Fibroblast of lung (primary cell): ENCODE measurements at regions not wholly inside any gene's neighbourhood (a gene's known extent, or its start where the extent isn't known, plus 50 kb on each side); places are given as distances from the start of the nearest gene placed in this dataset.

Experiments used
- DNase-seq, 2 donors: peaks; one replicate each; pipeline versions ENCODE4 v3.0.0 to v3.0.0-alpha.2; 2010; ENCODE audit warnings: low read depth in 2 of 2
- H2AFZ ChIP-seq: 2 replicates; pipeline ENCODE4 v1.5.1; 2012; ENCODE audit warnings: low read length, control low read depth, inconsistent platforms
- H3K27ac ChIP-seq: 2 replicates; pipeline ENCODE4 v1.5.1; 2011; ENCODE audit warnings: low read length, control low read depth; ENCODE audit not compliant: insufficient read depth
- H3K27me3 ChIP-seq: 2 replicates; pipeline ENCODE4 v1.5.1; 2011; ENCODE audit warnings: mild to moderate bottlenecking, low read length; ENCODE audit not compliant: control insufficient read depth, insufficient read depth
- H3K36me3 ChIP-seq: 2 replicates; pipeline ENCODE4 v1.5.1; 2011; ENCODE audit warnings: low read length; ENCODE audit not compliant: control insufficient read depth, insufficient read depth
- H3K4me1 ChIP-seq: 2 replicates; pipeline ENCODE4 v1.5.1; 2011; ENCODE audit warnings: low read length; ENCODE audit not compliant: control insufficient read depth, insufficient read depth; ENCODE audit errors: extremely low read depth
- H3K4me2 ChIP-seq: 2 replicates; pipeline ENCODE4 v1.5.1; 2011; ENCODE audit warnings: low read length, control low read depth; ENCODE audit not compliant: insufficient read depth; ENCODE audit errors: extremely low read depth
- H3K4me3 ChIP-seq, 4 experiments: fragments of 200-600 bp in 1 of 4; sonication (generic) in 1 of 4; replicated peaks in 1 of 4; 2 replicates each; pipeline ENCODE4 v1.5.1; 2011 to 2016; ENCODE audit warnings: low read length in 4 of 4, low read depth in 3 of 4, mild to moderate bottlenecking in 3 of 4, control low read depth in 2 of 4, inconsistent platforms in 1 of 4, mixed read lengths in 1 of 4; ENCODE audit not compliant: insufficient read depth in 1 of 4; ENCODE audit errors: control extremely low read depth in 1 of 4
- H3K79me2 ChIP-seq: 2 replicates; pipeline ENCODE4 v1.5.1; 2012; ENCODE audit warnings: mild to moderate bottlenecking, low read length, inconsistent platforms; ENCODE audit not compliant: control insufficient read depth, insufficient read depth
- H3K9ac ChIP-seq: 2 replicates; pipeline ENCODE4 v1.5.1; 2011; ENCODE audit warnings: mild to moderate bottlenecking, low read length, control low read depth; ENCODE audit not compliant: insufficient read depth
- H3K9me3 ChIP-seq: 2 replicates; pipeline ENCODE4 v1.5.1; 2012; ENCODE audit warnings: low read depth, low read length; ENCODE audit not compliant: control insufficient read depth, insufficient read depth
- H4K20me1 ChIP-seq: 2 replicates; pipeline ENCODE4 v1.5.1; 2011; ENCODE audit warnings: low read length; ENCODE audit not compliant: control insufficient read depth, insufficient read depth; ENCODE audit errors: extremely low read depth
- CTCF ChIP-seq, 2 donors: IDR thresholded peaks in 1 of 2; conservative IDR thresholded peaks in 1 of 2; 1 replicate in 1 of 2; 2 replicates in 1 of 2; pipeline ENCODE4 v1.5.1; 2011 to 2012; ENCODE audit warnings: low read length in 2 of 2, control low read depth in 1 of 2, inconsistent platforms in 1 of 2, low read depth in 1 of 2, mild to moderate bottlenecking in 1 of 2
- EZH2 ChIP-seq: IDR thresholded peaks from 2 replicates; pipeline ENCODE4 v1.5.1; 2012; ENCODE audit warnings: low read length, control low read depth, mild to moderate bottlenecking; ENCODE audit errors: missing control alignments

GRCh38 chr2:19745318-19746136 is 156.3 kb downstream of the TTC32 start:
- TF ChIP-seq CTCF (conservative IDR thresholded peaks at IDR 0.05 in 1 of 2, IDR thresholded peaks at IDR 0.05 in 1 of 2; ENCODE audit: low read depth in 1 of 2, low read length in 2 of 2) (no peak), EZH2 (no peak)
- Histone ChIP-seq H3K36me3 (no peaks in the 10 kb centered on the region), H2AFZ (no peak overlapping the region), H3K27ac (no peak overlapping the region), H3K4me1 (no peaks in the 10 kb centered on the region), H3K9ac (no peak overlapping the region), H3K4me3 (no peak overlapping the region), H4K20me1 (no peaks in the 10 kb centered on the region), H3K9me3 (no peaks in the 10 kb centered on the region), H3K4me2 (no peak overlapping the region), H3K79me2 (no peaks in the 10 kb centered on the region), H3K27me3 (no peaks in the 10 kb centered on the region)
- DNase-seq = no peak

- no peak overlapping the region for H3K4me3 ChIP-seq
- H4K20me1 ChIP-seq = no peaks in the 10 kb centered on the region
- H2AFZ ChIP-seq = no peak overlapping the region
- no peaks in the 10 kb centered on the region for H3K9me3 ChIP-seq
- no peak overlapping the region for H3K9ac ChIP-seq
- TF ChIP-seq CTCF (conservative IDR thresholded peaks at IDR 0.05 in 1 of 2, IDR thresholded peaks at IDR 0.05 in 1 of 2; ENCODE audit: low read depth in 1 of 2, low read length in 2 of 2) = no peak
- TF ChIP-seq EZH2 = no peak
- H3K36me3 ChIP-seq = no peaks in the 10 kb centered on the region
- DNase-seq = no peak
- H3K4me2 ChIP-seq = no peak overlapping the region
- no peak overlapping the region for H3K27ac ChIP-seq
- no peaks in the 10 kb centered on the region for H3K27me3 ChIP-seq
- H3K79me2 ChIP-seq = no peaks in the 10 kb centered on the region
- H3K4me1 ChIP-seq = no peaks in the 10 kb centered on the region
These were observed 157.2 kb downstream of the TTC32 start for GRCh38 chr2:19744456-19745199.

- H3K4me1 ChIP-seq = peaks cover 5% of the 10 kb centered on the region
- H4K20me1 ChIP-seq = no peaks in the 10 kb centered on the region
- TF ChIP-seq CTCF (conservative IDR thresholded peaks at IDR 0.05 in 1 of 2, IDR thresholded peaks at IDR 0.05 in 1 of 2; ENCODE audit: low read depth in 1 of 2, low read length in 2 of 2) (no peak), EZH2 (no peak)
- no peaks in the 10 kb centered on the region for H3K27me3 ChIP-seq
- H3K4me3 ChIP-seq = no peak overlapping the region
- H2AFZ ChIP-seq = no peak overlapping the region
- no peak overlapping the region for H3K4me2 ChIP-seq
- no peak overlapping the region for H3K9ac ChIP-seq
- no peak overlapping the region for H3K27ac ChIP-seq
- H3K9me3 ChIP-seq = no peaks in the 10 kb centered on the region
- no peak for DNase-seq
- H3K79me2 ChIP-seq = no peaks in the 10 kb centered on the region
- no peaks in the 10 kb centered on the region for H3K36me3 ChIP-seq
These were observed 158.1 kb downstream of the TTC32 start for GRCh38 chr2:19743641-19744040.
